ENCODE measurements at regions not wholly inside any gene's neighbourhood (a gene's known extent, or its start where the extent isn't known, plus 50 kb on each side); places are given as distances from the start of the nearest gene placed in this dataset.
"Not testable (repeated sequence)": the region's sequence is repeated elsewhere in the genome, so short reads cannot be mapped to it uniquely, and the experiment has no call there.

GRCh38 chr2:89947208-89947815 is 1255.8 kb downstream of the RPIA start:
- H3K4me3 ChIP-seq; DNase-seq (ENCODE audit: extremely low spot score in 2 of 2); H3K27ac ChIP-seq: not testable (repeated sequence)

GRCh38 chr2:89948102-89948501 is 1256.6 kb downstream of the RPIA start:
- intact Hi-C loops (cut with DNase I); H3K4me3 ChIP-seq; H3K9me3 ChIP-seq; DNase-seq (ENCODE audit: extremely low spot score in 2 of 2); H3K27ac ChIP-seq; H3K4me1 ChIP-seq; H3K36me3 ChIP-seq; H3K27me3 ChIP-seq: not testable (repeated sequence)

More at GRCh38 chr2:89947208-89947815, 1255.8 kb downstream of the RPIA start:
- H3K36me3 ChIP-seq; H3K27me3 ChIP-seq; H3K4me1 ChIP-seq; H3K9me3 ChIP-seq; intact Hi-C loops (cut with DNase I): not testable (repeated sequence)

- H3K36me3 ChIP-seq; H3K27ac ChIP-seq; H3K27me3 ChIP-seq; H3K9me3 ChIP-seq; DNase-seq (ENCODE audit: extremely low spot score in 2 of 2); H3K4me3 ChIP-seq; H3K4me1 ChIP-seq; intact Hi-C loops (cut with DNase I): not testable (repeated sequence)
Observed at GRCh38 chr2:89950807-89951206, 1259.3 kb downstream of the RPIA start.

- H3K27ac ChIP-seq, result not testable (repeated sequence)
Observed at GRCh38 chr2:89957236-89957635, 1265.8 kb downstream of the RPIA start.

GRCh38 chr2:89959729-89960378 is 1268.4 kb downstream of the RPIA start:
- DNase-seq (ENCODE audit: extremely low spot score in 2 of 2); H3K9me3 ChIP-seq; intact Hi-C loops (cut with DNase I); H3K36me3 ChIP-seq; H3K27ac ChIP-seq; H3K27me3 ChIP-seq; H3K4me3 ChIP-seq; H3K4me1 ChIP-seq: not testable (repeated sequence)

More at GRCh38 chr2:89957236-89957635, 1265.8 kb downstream of the RPIA start:
- H3K27me3 ChIP-seq; DNase-seq (ENCODE audit: extremely low spot score in 2 of 2); intact Hi-C loops (cut with DNase I); H3K9me3 ChIP-seq; H3K4me3 ChIP-seq; H3K36me3 ChIP-seq; H3K4me1 ChIP-seq: not testable (repeated sequence)

GRCh38 chr2:89960570-89960969 is 1269.1 kb downstream of the RPIA start:
- H3K9me3 ChIP-seq; H3K36me3 ChIP-seq; H3K4me1 ChIP-seq; DNase-seq (ENCODE audit: extremely low spot score in 2 of 2); H3K27me3 ChIP-seq; intact Hi-C loops (cut with DNase I); H3K27ac ChIP-seq; H3K4me3 ChIP-seq: not testable (repeated sequence)

GRCh38 chr2:89968567-89968966 is 1277.1 kb downstream of the RPIA start:
- not testable (repeated sequence) for DNase-seq (ENCODE audit: extremely low spot score in 2 of 2); H3K9me3 ChIP-seq

GRCh38 chr2:89969190-89969589 is 1277.7 kb downstream of the RPIA start:
- DNase-seq (ENCODE audit: extremely low spot score in 2 of 2); intact Hi-C loops (cut with DNase I); H3K27ac ChIP-seq; H3K4me1 ChIP-seq; H3K27me3 ChIP-seq; H3K9me3 ChIP-seq; H3K36me3 ChIP-seq; H3K4me3 ChIP-seq: not testable (repeated sequence)

More at GRCh38 chr2:89968567-89968966, 1277.1 kb downstream of the RPIA start:
- H3K4me1 ChIP-seq; H3K27ac ChIP-seq; intact Hi-C loops (cut with DNase I); H3K4me3 ChIP-seq; H3K36me3 ChIP-seq; H3K27me3 ChIP-seq: not testable (repeated sequence)

GRCh38 chr2:89973849-89974248 is 1282.4 kb downstream of the RPIA start:
- H3K27ac ChIP-seq; H3K4me3 ChIP-seq; DNase-seq (ENCODE audit: extremely low spot score in 2 of 2); H3K36me3 ChIP-seq; H3K9me3 ChIP-seq; H3K27me3 ChIP-seq; intact Hi-C loops (cut with DNase I); H3K4me1 ChIP-seq: not testable (repeated sequence)

GRCh38 chr2:89979826-89980537 is 1288.5 kb downstream of the RPIA start:
- H3K27me3 ChIP-seq, result not testable (repeated sequence)

GRCh38 chr2:89982246-89982645 is 1290.8 kb downstream of the RPIA start:
- H3K4me3 ChIP-seq; H3K4me1 ChIP-seq; H3K27ac ChIP-seq; H3K27me3 ChIP-seq; H3K36me3 ChIP-seq; intact Hi-C loops (cut with DNase I); H3K9me3 ChIP-seq; DNase-seq (ENCODE audit: extremely low spot score in 2 of 2): not testable (repeated sequence)

More at GRCh38 chr2:89979826-89980537, 1288.5 kb downstream of the RPIA start:
- H3K27ac ChIP-seq; H3K36me3 ChIP-seq; H3K4me1 ChIP-seq; H3K9me3 ChIP-seq; H3K4me3 ChIP-seq; intact Hi-C loops (cut with DNase I); DNase-seq (ENCODE audit: extremely low spot score in 2 of 2): not testable (repeated sequence)

GRCh38 chr2:89985650-89986049 is 1294.2 kb downstream of the RPIA start:
- H3K4me1 ChIP-seq, result not testable (repeated sequence)

GRCh38 chr2:89986532-89986931 is 1295.1 kb downstream of the RPIA start:
- intact Hi-C loops (cut with DNase I); H3K27me3 ChIP-seq; H3K9me3 ChIP-seq; H3K4me1 ChIP-seq; H3K36me3 ChIP-seq; DNase-seq (ENCODE audit: extremely low spot score in 2 of 2); H3K27ac ChIP-seq; H3K4me3 ChIP-seq: not testable (repeated sequence)

More at GRCh38 chr2:89985650-89986049, 1294.2 kb downstream of the RPIA start:
- DNase-seq (ENCODE audit: extremely low spot score in 2 of 2); H3K27me3 ChIP-seq; intact Hi-C loops (cut with DNase I); H3K4me3 ChIP-seq; H3K27ac ChIP-seq; H3K36me3 ChIP-seq; H3K9me3 ChIP-seq: not testable (repeated sequence)

All from vagina (tissue), 2 donors.